ENCODE measurements at regions not wholly inside any gene's neighbourhood (a gene's known extent, or its start where the extent isn't known, plus 50 kb on each side); places are given as distances from the start of the nearest gene placed in this dataset.
A peak's percentile ranks its signal among the peaks of the same experiment; 100 is the strongest.

GRCh38 chr9:106726070-106726815 is 136.7 kb upstream of the ZNF462 start:
- TF ChIP-seq POLR2A (IDR thresholded peaks at IDR 0.05; ENCODE audit: low read depth, low read length) = no peak
- no peak for FAIRE-seq

DNA sequence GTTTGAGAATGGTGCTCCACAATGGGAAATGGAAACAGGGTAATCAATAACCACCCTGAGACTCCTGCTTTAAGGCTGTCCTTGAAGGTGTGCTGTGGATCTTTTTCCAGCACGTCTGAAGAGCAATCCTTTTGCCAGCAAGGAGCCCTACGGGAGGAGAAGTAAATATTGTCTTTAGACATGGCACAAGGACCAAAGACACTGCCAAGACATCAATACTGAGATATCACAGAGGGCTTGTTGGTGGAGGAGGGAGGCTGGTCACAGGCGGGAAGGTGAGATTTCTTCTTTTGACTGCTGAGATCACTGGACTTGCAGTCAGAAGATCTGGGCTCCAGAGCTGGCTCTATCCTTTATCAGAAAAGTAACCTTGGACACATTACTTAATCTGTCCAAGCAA is 135.0 kb upstream of the ZNF462 start:
- FAIRE-seq (no peak), DNase-seq (ENCODE audit: insufficient read length, low spot score) (no peak)
- no peak for TF ChIP-seq POLR2A (IDR thresholded peaks at IDR 0.05; ENCODE audit: low read depth, low read length)

More at GRCh38 chr9:106726070-106726815, 136.7 kb upstream of the ZNF462 start:
- no peak for DNase-seq (ENCODE audit: insufficient read length, low spot score)

GRCh38 chr9:106728860-106729259 is 134.1 kb upstream of the ZNF462 start:
- FAIRE-seq (no peak), DNase-seq (ENCODE audit: insufficient read length, low spot score) (no peak)
- no peak for TF ChIP-seq POLR2A (IDR thresholded peaks at IDR 0.05; ENCODE audit: low read depth, low read length)

DNA sequence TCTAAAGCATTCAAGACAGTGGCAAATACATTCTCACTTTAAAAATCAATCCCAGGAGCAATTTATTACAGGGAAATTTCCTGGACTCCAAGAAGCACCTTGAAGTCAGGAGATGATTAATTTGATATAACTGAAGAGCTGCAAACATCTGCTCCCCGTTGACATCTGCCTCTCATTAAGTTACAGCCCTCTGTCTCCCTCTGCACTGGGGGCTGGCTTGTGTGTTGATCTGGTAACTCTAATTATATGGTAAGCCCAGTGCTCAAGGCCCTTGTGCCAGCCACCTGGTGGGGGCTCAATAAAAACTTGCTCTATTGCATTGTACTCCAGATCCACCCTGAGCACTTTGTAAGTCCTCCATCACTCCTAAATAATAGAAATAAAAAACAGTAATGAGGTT is 131.1 kb upstream of the ZNF462 start:
- FAIRE-seq = no peak
- no peak for TF ChIP-seq POLR2A (IDR thresholded peaks at IDR 0.05; ENCODE audit: low read depth, low read length)
- no peak for DNase-seq (ENCODE audit: insufficient read length, low spot score)

DNA sequence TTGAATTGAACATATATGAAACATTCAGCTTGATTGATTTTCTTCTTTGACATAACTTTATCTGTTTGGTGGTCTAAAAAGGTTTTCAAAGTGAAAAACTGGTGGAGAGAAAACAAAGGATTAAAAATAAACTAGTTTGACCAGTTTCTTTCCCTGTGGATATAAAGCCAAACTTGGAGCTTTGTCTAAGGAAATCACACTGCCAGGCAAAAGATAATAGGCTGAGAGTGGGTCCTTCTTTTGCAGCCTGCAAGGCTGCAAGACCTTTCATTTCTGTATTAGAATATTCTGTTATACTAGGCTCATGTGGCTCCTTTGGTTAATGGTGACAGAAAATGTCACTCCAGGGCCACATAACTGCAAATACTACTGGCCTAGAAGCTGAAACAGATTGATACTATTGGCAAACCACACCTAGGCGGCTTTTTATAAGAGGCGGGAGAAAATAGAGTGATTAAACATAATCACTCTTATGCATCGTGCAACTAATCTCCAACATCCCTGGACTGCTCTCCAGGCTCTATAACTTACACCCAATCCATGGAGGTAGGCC is 129.1 kb upstream of the ZNF462 start:
- FAIRE-seq = no peak

DNA sequence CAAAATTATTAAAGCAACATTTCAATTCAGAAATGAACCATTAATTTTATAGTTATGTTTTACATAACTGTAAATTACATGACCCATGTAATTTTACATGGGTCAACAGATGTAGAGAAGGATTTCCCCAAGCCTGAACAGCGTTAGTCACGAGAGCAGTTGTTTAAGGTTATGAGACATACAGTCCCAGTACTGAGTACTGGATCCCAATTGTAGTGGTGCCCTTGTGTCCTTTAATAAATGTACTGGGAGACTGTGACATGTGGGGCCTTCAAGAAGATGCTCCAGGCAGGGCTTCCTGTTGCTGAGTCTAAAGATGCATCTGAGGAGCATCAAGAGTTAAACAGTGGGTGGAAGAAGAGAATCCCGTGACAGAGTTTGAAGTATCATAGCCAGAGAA is 125.5 kb upstream of the ZNF462 start:
- DNase-seq (ENCODE audit: insufficient read length, low spot score) (no peak), FAIRE-seq (no peak)
- TF ChIP-seq POLR2A (IDR thresholded peaks at IDR 0.05; ENCODE audit: low read depth, low read length) = no peak

More for the DNA sequence above, 129.1 kb upstream of the ZNF462 start:
- no peak for DNase-seq (ENCODE audit: insufficient read length, low spot score)
- no peak for TF ChIP-seq POLR2A (IDR thresholded peaks at IDR 0.05; ENCODE audit: low read depth, low read length)

GRCh38 chr9:106738109-106738508 is 124.9 kb upstream of the ZNF462 start:
- TF ChIP-seq POLR2A (IDR thresholded peaks at IDR 0.05; ENCODE audit: low read depth, low read length) = no peak
- FAIRE-seq (no peak), DNase-seq (ENCODE audit: insufficient read length, low spot score) (no peak)

DNA sequence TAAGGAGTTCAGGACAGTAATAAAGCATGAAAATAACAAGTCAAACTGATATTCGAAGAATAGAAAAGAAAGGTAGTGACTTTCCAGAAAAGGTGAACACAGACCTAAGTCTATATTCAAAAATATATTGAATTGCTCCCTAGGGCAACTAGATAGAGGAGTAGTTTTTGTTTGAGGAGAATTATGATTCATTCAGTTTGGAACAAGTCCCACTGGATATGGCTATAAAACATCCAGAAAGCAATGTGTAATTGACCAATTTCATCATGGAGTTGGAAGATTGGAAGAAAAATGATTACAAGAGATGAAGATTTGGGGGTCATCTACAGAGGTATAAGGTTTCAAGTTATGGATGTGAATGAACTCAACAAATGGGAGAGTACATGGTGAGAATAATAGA is 117.5 kb upstream of the ZNF462 start:
- DNase-seq (ENCODE audit: insufficient read length, low spot score) (no peak), FAIRE-seq (peak; percentile 48)
- TF ChIP-seq POLR2A (IDR thresholded peaks at IDR 0.05; ENCODE audit: low read depth, low read length) = no peak

GRCh38 chr9:106745876-106746275 is 117.1 kb upstream of the ZNF462 start:
- peak; percentile 43 for FAIRE-seq

GRCh38 chr9:106751681-106752080 is 111.3 kb upstream of the ZNF462 start:
- TF ChIP-seq POLR2A (IDR thresholded peaks at IDR 0.05; ENCODE audit: low read depth, low read length) = no peak
- DNase-seq (ENCODE audit: insufficient read length, low spot score) = no peak
- no peak for FAIRE-seq

More at GRCh38 chr9:106745876-106746275, 117.1 kb upstream of the ZNF462 start:
- no peak for DNase-seq (ENCODE audit: insufficient read length, low spot score)
- TF ChIP-seq POLR2A (IDR thresholded peaks at IDR 0.05; ENCODE audit: low read depth, low read length) = no peak

GRCh38 chr9:106752581-106752980 is 110.4 kb upstream of the ZNF462 start:
- no peak for TF ChIP-seq POLR2A (IDR thresholded peaks at IDR 0.05; ENCODE audit: low read depth, low read length)
- FAIRE-seq (no peak), DNase-seq (ENCODE audit: insufficient read length, low spot score) (no peak)

DNA sequence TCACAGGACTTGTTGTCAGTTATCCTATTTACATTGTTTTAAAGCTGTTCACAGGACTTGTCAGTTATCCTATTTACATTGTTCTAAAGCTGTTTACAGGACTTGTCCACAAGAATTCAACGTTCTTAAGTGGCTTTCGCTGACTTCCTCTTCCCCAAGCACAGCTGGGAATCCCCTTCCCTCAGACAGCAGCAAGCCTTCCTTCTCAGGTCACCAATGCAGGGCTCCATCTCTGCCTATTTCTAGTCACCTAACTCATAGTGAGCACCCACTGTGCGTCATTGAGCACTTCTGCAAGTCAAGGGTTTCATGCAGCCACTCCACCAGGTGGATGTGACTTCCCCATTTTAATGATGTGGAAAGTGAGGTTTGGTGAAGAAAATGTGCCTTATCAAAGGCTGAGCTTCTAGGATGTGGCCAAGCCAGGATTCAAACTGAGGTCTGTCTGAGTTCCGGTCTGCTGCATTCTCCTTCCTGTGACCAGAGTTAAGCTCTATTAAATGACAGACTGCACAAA is 109.8 kb upstream of the ZNF462 start:
- no peak for TF ChIP-seq POLR2A (IDR thresholded peaks at IDR 0.05; ENCODE audit: low read depth, low read length)
- FAIRE-seq (no peak), DNase-seq (ENCODE audit: insufficient read length, low spot score) (no peak)

DNA sequence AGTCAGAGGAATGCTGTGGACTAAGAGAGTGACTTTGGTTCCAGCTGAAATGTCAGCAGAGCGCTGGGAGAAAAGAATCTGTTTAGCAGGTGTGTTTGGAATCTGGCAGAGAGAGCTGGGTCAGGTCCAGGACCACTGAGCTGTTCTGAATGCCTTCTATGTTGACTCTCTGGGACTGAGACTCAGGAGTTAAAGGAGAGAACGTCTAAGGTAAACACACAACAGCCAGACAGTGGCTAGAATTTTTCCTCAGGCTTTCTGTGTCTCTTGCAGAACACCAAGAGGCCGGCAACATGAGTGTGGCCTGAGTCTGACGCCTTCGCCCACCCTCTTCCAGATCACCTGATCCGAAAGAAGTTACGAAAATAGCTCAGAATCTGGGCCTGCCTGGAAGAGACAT is 107.2 kb upstream of the ZNF462 start:
- FAIRE-seq = no peak
- TF ChIP-seq POLR2A (IDR thresholded peaks at IDR 0.05; ENCODE audit: low read depth, low read length) = no peak

GRCh38 chr9:106757514-106757913 is 105.5 kb upstream of the ZNF462 start:
- FAIRE-seq (no peak), DNase-seq (ENCODE audit: insufficient read length, low spot score) (no peak)
- TF ChIP-seq POLR2A (IDR thresholded peaks at IDR 0.05; ENCODE audit: low read depth, low read length) = no peak

More for the DNA sequence above, 107.2 kb upstream of the ZNF462 start:
- no peak for DNase-seq (ENCODE audit: insufficient read length, low spot score)

DNA sequence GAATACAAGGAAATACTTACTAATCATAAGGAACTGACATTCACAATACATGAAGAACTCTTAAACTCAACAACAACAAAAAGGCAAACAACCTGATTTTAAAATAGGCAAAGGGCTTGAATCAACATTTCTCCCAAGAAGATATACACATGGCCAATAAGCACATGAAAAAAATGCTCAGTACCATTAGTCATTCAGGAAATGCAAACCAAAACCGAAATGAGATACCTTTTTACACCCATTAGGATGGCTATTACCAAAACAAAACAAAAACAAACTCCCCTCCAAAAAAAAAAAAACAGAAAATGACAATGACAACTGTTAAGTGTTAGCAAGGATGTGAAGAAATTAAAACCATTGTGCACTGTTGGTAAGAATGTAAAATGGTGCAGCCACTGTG is 104.1 kb upstream of the ZNF462 start:
- TF ChIP-seq POLR2A (IDR thresholded peaks at IDR 0.05; ENCODE audit: low read depth, low read length) = no peak
- DNase-seq (ENCODE audit: insufficient read length, low spot score) (no peak), FAIRE-seq (peak; percentile 85)

Measured in H54 (cell line).